Neural cell (in vitro differentiated cells): ENCODE measurements at regions not wholly inside any gene's neighbourhood (a gene's known extent, or its start where the extent isn't known, plus 50 kb on each side); places are given as distances from the start of the nearest gene placed in this dataset.

Experiments
- H2AFZ ChIP-seq: fragments of 200-600, 300-800 bp; sonication (generic), shearing (Covaris generic); 2 replicates; pipeline ENCODE4 v1.6.0; 2014; ENCODE audit warnings: low read depth, mild to moderate bottlenecking, antibody characterized with exemption, low read length, moderate library complexity
- H3F3A ChIP-seq: fragments of 200-600 bp; shearing (Covaris generic); 2 replicates; pipeline ENCODE4 v1.6.1; 2016; ENCODE audit warnings: mild to moderate bottlenecking, moderate library complexity, mixed read lengths, antibody characterized with exemption, low read length; ENCODE audit not compliant: insufficient read depth, poor library complexity, severe bottlenecking
- H3K27ac ChIP-seq: fragments of 200-600, 300-800 bp; sonication (generic), shearing (Covaris generic); 2 replicates; pipeline ENCODE4 v1.5.1; 2014; ENCODE audit warnings: mild to moderate bottlenecking, low read length, moderate library complexity
- H3K27me3 ChIP-seq: fragments of 300-800, 200-600 bp; sonication (generic), shearing (Covaris generic); 2 replicates; pipeline ENCODE4 v1.6.0; 2014; ENCODE audit warnings: mild to moderate bottlenecking, low read depth, low read length, moderate library complexity; ENCODE audit not compliant: insufficient read depth
- H3K36me3 ChIP-seq: fragments of 300-800, 200-600 bp; sonication (generic), shearing (Covaris generic); 2 replicates; pipeline ENCODE4 v1.5.1; 2014; ENCODE audit warnings: mild to moderate bottlenecking, antibody characterized with exemption, low read length, moderate library complexity; ENCODE audit not compliant: insufficient read depth
- H3K4me2 ChIP-seq: fragments of 300-800, 200-600 bp; sonication (generic), shearing (Covaris generic); 2 replicates; pipeline ENCODE4 v1.6.0; 2014; ENCODE audit warnings: mild to moderate bottlenecking, low read length
- H3K4me3 ChIP-seq: fragments of 300-800, 200-600 bp; sonication (generic), shearing (Covaris generic); 2 replicates; pipeline ENCODE4 v1.5.1; 2014; ENCODE audit warnings: mild to moderate bottlenecking, low read length, moderate library complexity
- H3K79me2 ChIP-seq: fragments of 200-600 bp; shearing (Covaris generic); replicated peaks from 2 replicates; pipeline ENCODE4 v1.6.0; 2014; ENCODE audit warnings: mild to moderate bottlenecking, low read length, moderate library complexity; ENCODE audit not compliant: insufficient read depth
- H3K9ac ChIP-seq: fragments of 300-800, 200-600 bp; sonication (generic), shearing (Covaris generic); 2 replicates; pipeline ENCODE4 v1.6.1; 2016; ENCODE audit warnings: mild to moderate bottlenecking, low read length, mixed read lengths
- H3K9me2 ChIP-seq: fragments of 200-600 bp; shearing (Covaris generic); 2 replicates; pipeline ENCODE4 v1.6.1; 2016; ENCODE audit warnings: mild to moderate bottlenecking, low read length, mixed read lengths; ENCODE audit not compliant: insufficient read depth
- H3K9me3 ChIP-seq: fragments of 200-600, 300-800 bp; sonication (generic), shearing (Covaris generic); 2 replicates; pipeline ENCODE4 v1.6.1; 2016; ENCODE audit warnings: mild to moderate bottlenecking, mixed run types, low read length, moderate library complexity, mixed read lengths
- H4K20me1 ChIP-seq: fragments of 200-600 bp; shearing (Covaris generic); 2 replicates; pipeline ENCODE4 v1.6.1; 2016; ENCODE audit warnings: mild to moderate bottlenecking, mixed run types; ENCODE audit not compliant: insufficient read depth
- CTCF ChIP-seq: fragments of 450-650 bp; IDR thresholded peaks from 2 replicates; pipeline ENCODE4 v1.5.1; 2014; ENCODE audit warnings: antibody characterized with exemption, mild to moderate bottlenecking, moderate library complexity; ENCODE audit not compliant: poor library complexity, severe bottlenecking
- EP300 ChIP-seq: fragments of 450-650 bp; conservative IDR thresholded peaks from 2 replicates; pipeline ENCODE4 v1.6.1; 2014; ENCODE audit warnings: antibody characterized with exemption, mild to moderate bottlenecking, moderate library complexity; ENCODE audit not compliant: poor library complexity, severe bottlenecking
- EZH2 ChIP-seq: fragments of 200-600, 300-800 bp; shearing (Covaris generic), sonication (generic); IDR thresholded peaks from 2 replicates; pipeline ENCODE4 v1.6.1; 2014; ENCODE audit warnings: antibody characterized with exemption, low read length, borderline replicate concordance, mild to moderate bottlenecking; ENCODE audit not compliant: insufficient read depth, poor library complexity, severe bottlenecking
- MXI1 ChIP-seq: fragments of 450-650 bp; conservative IDR thresholded peaks from 2 replicates; pipeline ENCODE4 v1.6.1; 2014; ENCODE audit warnings: antibody characterized with exemption, mild to moderate bottlenecking; ENCODE audit not compliant: poor library complexity, severe bottlenecking
- POLR2AphosphoS5 ChIP-seq: IDR thresholded peaks from 2 replicates; pipeline ENCODE4 v1.6.1; 2012
- RAD21 ChIP-seq: fragments of 450-650 bp; conservative IDR thresholded peaks from 2 replicates; pipeline ENCODE4 v1.6.1; 2014; ENCODE audit warnings: antibody characterized with exemption, mild to moderate bottlenecking, moderate library complexity
- SMC3 ChIP-seq: fragments of 450-650 bp; conservative IDR thresholded peaks from 2 replicates; pipeline ENCODE4 v1.6.1; 2014; ENCODE audit warnings: antibody characterized with exemption, mild to moderate bottlenecking, moderate library complexity; ENCODE audit not compliant: poor library complexity
- TAF1 ChIP-seq: IDR thresholded peaks from 2 replicates; pipeline ENCODE4 v1.6.1; 2012; ENCODE audit warnings: low read depth
- TF ChIP-seq, protein P1 (sequence below): IDR thresholded peaks from 2 replicates; pipeline ENCODE4 v1.6.1; 2012; ENCODE audit warnings: borderline replicate concordance

DNA sequence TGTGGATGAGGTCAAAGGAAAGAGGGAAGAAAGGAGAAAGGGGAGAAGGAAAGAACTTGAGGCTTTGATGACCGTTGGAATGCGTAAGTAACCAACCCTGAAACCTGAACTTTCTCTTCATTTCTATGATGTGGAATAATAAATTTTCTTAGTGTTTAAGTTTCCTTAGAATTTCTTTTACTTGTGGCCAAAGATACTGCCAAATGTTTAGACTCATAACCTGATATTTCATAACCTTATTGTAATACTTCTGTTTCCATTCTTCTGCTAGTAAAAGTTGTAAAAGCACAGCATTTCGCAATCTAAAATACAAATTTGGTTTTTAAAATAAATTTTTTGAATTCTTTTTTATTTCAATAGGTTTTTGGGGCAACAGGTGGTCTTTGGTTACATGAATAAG is 258.5 kb upstream of the GIMD1 start:
- TF ChIP-seq EZH2, result no peak
- TF ChIP-seq RAD21, result no peak
- TF ChIP-seq CTCF, result no peak
- TF ChIP-seq POLR2AphosphoS5, result no peak
- no peak for TF ChIP-seq MXI1
- TF ChIP-seq, protein P1, sequence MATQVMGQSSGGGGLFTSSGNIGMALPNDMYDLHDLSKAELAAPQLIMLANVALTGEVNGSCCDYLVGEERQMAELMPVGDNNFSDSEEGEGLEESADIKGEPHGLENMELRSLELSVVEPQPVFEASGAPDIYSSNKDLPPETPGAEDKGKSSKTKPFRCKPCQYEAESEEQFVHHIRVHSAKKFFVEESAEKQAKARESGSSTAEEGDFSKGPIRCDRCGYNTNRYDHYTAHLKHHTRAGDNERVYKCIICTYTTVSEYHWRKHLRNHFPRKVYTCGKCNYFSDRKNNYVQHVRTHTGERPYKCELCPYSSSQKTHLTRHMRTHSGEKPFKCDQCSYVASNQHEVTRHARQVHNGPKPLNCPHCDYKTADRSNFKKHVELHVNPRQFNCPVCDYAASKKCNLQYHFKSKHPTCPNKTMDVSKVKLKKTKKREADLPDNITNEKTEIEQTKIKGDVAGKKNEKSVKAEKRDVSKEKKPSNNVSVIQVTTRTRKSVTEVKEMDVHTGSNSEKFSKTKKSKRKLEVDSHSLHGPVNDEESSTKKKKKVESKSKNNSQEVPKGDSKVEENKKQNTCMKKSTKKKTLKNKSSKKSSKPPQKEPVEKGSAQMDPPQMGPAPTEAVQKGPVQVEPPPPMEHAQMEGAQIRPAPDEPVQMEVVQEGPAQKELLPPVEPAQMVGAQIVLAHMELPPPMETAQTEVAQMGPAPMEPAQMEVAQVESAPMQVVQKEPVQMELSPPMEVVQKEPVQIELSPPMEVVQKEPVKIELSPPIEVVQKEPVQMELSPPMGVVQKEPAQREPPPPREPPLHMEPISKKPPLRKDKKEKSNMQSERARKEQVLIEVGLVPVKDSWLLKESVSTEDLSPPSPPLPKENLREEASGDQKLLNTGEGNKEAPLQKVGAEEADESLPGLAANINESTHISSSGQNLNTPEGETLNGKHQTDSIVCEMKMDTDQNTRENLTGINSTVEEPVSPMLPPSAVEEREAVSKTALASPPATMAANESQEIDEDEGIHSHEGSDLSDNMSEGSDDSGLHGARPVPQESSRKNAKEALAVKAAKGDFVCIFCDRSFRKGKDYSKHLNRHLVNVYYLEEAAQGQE, result no peak
- TF ChIP-seq EP300, result no peak
- TF ChIP-seq TAF1, result no peak
- no peak for TF ChIP-seq SMC3
- Histone ChIP-seq H3K9me3 (no peaks in the 10 kb centered on the region), H3K9me2 (no peaks in the 10 kb centered on the region), H4K20me1 (no peaks in the 10 kb centered on the region), H3K27ac (no peak overlapping the region), H2AFZ (no peak overlapping the region), H3F3A (no peaks in the 10 kb centered on the region), H3K9ac (no peak overlapping the region), H3K4me3 (no peak overlapping the region), H3K4me2 (no peak overlapping the region), H3K27me3 (no peaks in the 10 kb centered on the region), H3K36me3 (no peaks in the 10 kb centered on the region), H3K79me2 (no peaks in the 10 kb centered on the region)

DNA sequence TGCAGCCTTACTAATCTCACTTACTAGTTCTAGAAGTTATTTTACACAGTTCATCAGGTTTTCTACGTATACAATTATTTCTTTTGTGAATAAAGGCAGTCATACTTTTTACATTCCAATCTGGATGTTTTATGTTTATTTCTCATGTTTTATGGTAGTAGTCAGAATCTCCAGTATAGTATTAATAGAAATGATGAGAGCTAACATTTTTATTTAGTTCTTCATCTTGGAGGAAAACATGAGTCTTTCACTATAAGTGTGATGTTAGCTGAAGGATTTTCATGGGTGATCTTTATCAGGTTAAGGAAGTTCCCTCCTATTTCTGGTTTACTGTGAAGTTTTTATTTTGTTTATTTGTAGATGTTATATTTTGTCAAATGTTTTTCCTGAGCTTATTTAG is 256.1 kb upstream of the GIMD1 start:
- Histone ChIP-seq H3K4me3 (no peak overlapping the region), H4K20me1 (no peaks in the 10 kb centered on the region), H3F3A (no peaks in the 10 kb centered on the region), H3K27me3 (no peaks in the 10 kb centered on the region), H3K36me3 (no peaks in the 10 kb centered on the region), H2AFZ (no peak overlapping the region), H3K79me2 (no peaks in the 10 kb centered on the region), H3K9me3 (no peaks in the 10 kb centered on the region), H3K9me2 (no peaks in the 10 kb centered on the region), H3K27ac (no peak overlapping the region), H3K9ac (no peak overlapping the region), H3K4me2 (no peak overlapping the region)
- TF ChIP-seq EZH2 (no peak), MXI1 (no peak), POLR2AphosphoS5 (no peak), CTCF (no peak), RAD21 (no peak), TAF1 (no peak)
- TF ChIP-seq, protein P1, result no peak
